T-cell (primary cell): ENCODE measurements at regions not wholly inside any gene's neighbourhood (a gene's known extent, or its start where the extent isn't known, plus 50 kb on each side); places are given as distances from the start of the nearest gene placed in this dataset.

Experiments used
- ATAC-seq, 4 experiments: fragments of 200-7000 bp in 3 of 4; fragments of 150-1000 bp in 1 of 4; cut with Tn5 transposase; replicated peaks in 1 of 4; 1 replicate in 3 of 4; 2 replicates in 1 of 4; pipeline ENCODE4 v1.10.0; 2021; ENCODE audit warnings: moderate library complexity in 3 of 4, mild to moderate bottlenecking in 2 of 4, moderate number of reproducible peaks in 1 of 4
- CTCF ChIA-PET, 2 donors: fragments of 300-600 bp; sonication (Branson Sonifier 250); formaldehyde crosslinking; loops; one replicate each; lab custom pipeline; 2022; ENCODE audit warnings: antibody characterized with exemption in 2 of 2; lab: Charles Lee
- POLR2A ChIA-PET, 2 donors: fragments of 300-600 bp; sonication (Branson Sonifier 250); formaldehyde crosslinking; loops; one replicate each; lab custom pipeline; 2022; ENCODE audit warnings: antibody characterized with exemption in 2 of 2; lab: Charles Lee
- DNase-seq, 35 experiments: peaks; one replicate each; pipeline versions ENCODE4 v3.0.0 to v3.0.0-alpha.2; 2013 to 2023
- H3K27ac ChIP-seq: one replicate; pipeline ENCODE4 v1.5.1; 2013; ENCODE audit warnings: low read length
- H3K27me3 ChIP-seq, 2 experiments: replicated peaks in 1 of 2; 1 replicate in 1 of 2; 2 replicates in 1 of 2; pipeline versions ENCODE4 v1.6.1 to v1.7.0; 2013; ENCODE audit warnings: low read length in 1 of 2, mixed read lengths in 1 of 2; ENCODE audit not compliant: control insufficient read depth in 2 of 2, insufficient read depth in 2 of 2; ENCODE audit errors: extremely low read depth in 1 of 2
- H3K36me3 ChIP-seq, 2 donors: 1 replicate in 1 of 2; 2 replicates in 1 of 2; pipeline versions ENCODE4 v1.6.1 to v1.7.0; 2013; ENCODE audit warnings: low read length in 1 of 2; ENCODE audit not compliant: control insufficient read depth in 2 of 2, insufficient read depth in 1 of 2; ENCODE audit errors: extremely low read depth in 1 of 2
- H3K4me1 ChIP-seq, 2 experiments: 1 replicate in 1 of 2; 2 replicates in 1 of 2; pipeline versions ENCODE4 v1.6.1 to v1.7.0; 2013; ENCODE audit warnings: low read length in 2 of 2, mixed read lengths in 1 of 2; ENCODE audit not compliant: insufficient read depth in 2 of 2, control insufficient read depth in 1 of 2; ENCODE audit errors: extremely low read depth in 1 of 2
- H3K4me3 ChIP-seq, 2 donors: 1 replicate in 1 of 2; 2 replicates in 1 of 2; pipeline versions ENCODE4 v1.5.1 to v1.7.0; 2013; ENCODE audit warnings: mild to moderate bottlenecking in 2 of 2, low read length in 1 of 2, moderate library complexity in 1 of 2; ENCODE audit not compliant: control insufficient read depth in 1 of 2; ENCODE audit errors: extremely low read depth in 1 of 2
- H3K9me3 ChIP-seq: 2 replicates; pipeline ENCODE4 v1.7.0; 2013
- H3K27ac Mint-ChIP-seq, 2 donors: one replicate each; pipeline ENCODE4 v1.8.0; 2020 to 2021; ENCODE audit warnings: mild to moderate bottlenecking in 2 of 2, mixed read lengths in 2 of 2
- H3K27me3 Mint-ChIP-seq, 2 donors: one replicate each; pipeline ENCODE4 v1.8.0; 2021 to 2022; ENCODE audit warnings: mixed read lengths in 2 of 2
- H3K36me3 Mint-ChIP-seq: one replicate; pipeline ENCODE4 v1.8.0; 2021; ENCODE audit warnings: mixed read lengths
- H3K4me1 Mint-ChIP-seq, 3 donors: one replicate each; pipeline ENCODE4 v1.8.0; 2020 to 2022; ENCODE audit warnings: mixed read lengths in 3 of 3, mild to moderate bottlenecking in 1 of 3
- H3K4me3 Mint-ChIP-seq, 3 donors: one replicate each; pipeline ENCODE4 v1.8.0; 2020 to 2022; ENCODE audit warnings: mild to moderate bottlenecking in 3 of 3, mixed read lengths in 3 of 3, moderate library complexity in 3 of 3
- H3K9me3 Mint-ChIP-seq, 3 donors: one replicate each; pipeline ENCODE4 v1.8.0; 2020 to 2022; ENCODE audit warnings: mixed read lengths in 3 of 3
- WGBS: methylation state at CpG from one replicate; pipeline ENCODE4 v1.1.5; 2013; ENCODE audit warnings: missing lambda C conversion rate; ENCODE audit not compliant: insufficient coverage; 5-methylcytosine and 5-hydroxymethylcytosine counted together

- Mint-ChIP-seq H3K4me1 (peaks cover 0 to 12% (median 12%) of the 10 kb centered on the region in 3 donors), H3K36me3 (peaks cover 33% of the 10 kb centered on the region), H3K27me3 (no peaks in the 10 kb centered on the region), H3K4me3 (no peak overlapping the region), H3K9me3 (peaks cover 0 to 8% (median 3%) of the 10 kb centered on the region in 3 donors), H3K27ac (no peak overlapping the region)
- H3K4me3 ChIP-seq: no peak overlapping the region
- H3K27me3 ChIP-seq: no peaks in the 10 kb centered on the region
- ATAC-seq (no peak), DNase-seq (no peak)
- CTCF ChIA-PET: no interaction called here
- no CpG with 5 or more reads among the region's 4 CpGs for WGBS
- H3K4me1 ChIP-seq: peaks cover 0 to 9% of the 10 kb centered on the region in 2 experiments
- H3K36me3 ChIP-seq: peaks cover 0 to 3% of the 10 kb centered on the region in 2 donors
- H3K27ac ChIP-seq: no peak overlapping the region
- POLR2A ChIA-PET: no interaction called here
- no peaks in the 10 kb centered on the region for H3K9me3 ChIP-seq
Measured at GRCh38 chr22:26757496-26757895, 100.1 kb downstream of the MIAT start.

- Histone ChIP-seq H3K4me1 (no peaks in the 10 kb centered on the region), H3K36me3 (peaks cover 13 to 14% of the 10 kb centered on the region in 2 donors), H3K4me3 (no peak overlapping the region), H3K9me3 (no peaks in the 10 kb centered on the region), H3K27me3 (no peaks in the 10 kb centered on the region), H3K27ac (no peak overlapping the region)
- ChIA-PET CTCF (no interaction called here), POLR2A (no interaction called here)
- no peak overlapping the region for H3K27ac Mint-ChIP-seq
- peaks cover 58% of the 10 kb centered on the region for H3K36me3 Mint-ChIP-seq
- no peaks in the 10 kb centered on the region for H3K27me3 Mint-ChIP-seq
- ATAC-seq (no peak), DNase-seq (no peak)
- peaks cover 0 to 7% (median 4%) of the 10 kb centered on the region in 3 donors for H3K9me3 Mint-ChIP-seq
- WGBS: 98% methylated on average over 9 of the region's 17 CpGs
- peaks cover 2 to 14% (median 8%) of the 10 kb centered on the region in 3 donors for H3K4me1 Mint-ChIP-seq
- no peak overlapping the region for H3K4me3 Mint-ChIP-seq
Measured at GRCh38 chr22:26762503-26763472, 105.4 kb downstream of the MIAT start.

- ATAC-seq (no peak), DNase-seq (no peak)
- 97% methylated on average over 15 of the region's 16 CpGs for WGBS
- Histone ChIP-seq H3K27me3 (no peaks in the 10 kb centered on the region), H3K9me3 (no peaks in the 10 kb centered on the region), H3K4me1 (no peaks in the 10 kb centered on the region), H3K36me3 (peaks cover 13 to 14% of the 10 kb centered on the region in 2 donors), H3K4me3 (no peak overlapping the region), H3K27ac (no peak overlapping the region)
- ChIA-PET POLR2A (no interaction called here), CTCF (no interaction called here)
- Mint-ChIP-seq H3K27ac (no peak overlapping the region), H3K36me3 (peaks cover 57% of the 10 kb centered on the region), H3K9me3 (peaks cover 0 to 7% (median 3%) of the 10 kb centered on the region in 3 donors), H3K4me1 (peaks cover 2 to 14% (median 6%) of the 10 kb centered on the region in 3 donors), H3K4me3 (no peak overlapping the region), H3K27me3 (no peaks in the 10 kb centered on the region)
Measured at GRCh38 chr22:26763633-26764361, 106.4 kb downstream of the MIAT start.

GRCh38 chr22:26766510-26767350 is 109.3 kb downstream of the MIAT start:
- 64% methylated on average over 16 of the region's 19 CpGs for WGBS
- ATAC-seq (no peak), DNase-seq (no peak)
- no peak overlapping the region for H3K27ac Mint-ChIP-seq
- Histone ChIP-seq H3K4me1 (no peaks in the 10 kb centered on the region), H3K36me3 (peaks cover 10 to 14% of the 10 kb centered on the region in 2 donors), H3K9me3 (no peaks in the 10 kb centered on the region), H3K27me3 (no peaks in the 10 kb centered on the region), H3K4me3 (no peak overlapping the region), H3K27ac (no peak overlapping the region)
- peaks cover 0 to 7% (median 3%) of the 10 kb centered on the region in 3 donors for H3K9me3 Mint-ChIP-seq
- ChIA-PET CTCF (no interaction called here), POLR2A (no interaction called here)
- no peak overlapping the region for H3K4me3 Mint-ChIP-seq
- peaks cover 59% of the 10 kb centered on the region for H3K36me3 Mint-ChIP-seq
- no peaks in the 10 kb centered on the region for H3K27me3 Mint-ChIP-seq
- H3K4me1 Mint-ChIP-seq: peaks cover 2 to 17% (median 4%) of the 10 kb centered on the region in 3 donors

GRCh38 chr22:26767351-26768155 is 110.2 kb downstream of the MIAT start:
- no peak overlapping the region for H3K27ac ChIP-seq
- Mint-ChIP-seq H3K36me3 (peaks cover 53% of the 10 kb centered on the region), H3K4me3 (no peak overlapping the region)

More at GRCh38 chr22:26767351-26768155, 110.2 kb downstream of the MIAT start:
- ChIA-PET POLR2A (no interaction called here), CTCF (no interaction called here)
- no peak for DNase-seq
- H3K9me3 Mint-ChIP-seq: peaks cover 0 to 7% (median 3%) of the 10 kb centered on the region in 3 donors
- H3K27me3 ChIP-seq: no peaks in the 10 kb centered on the region
- no peaks in the 10 kb centered on the region for H3K4me1 ChIP-seq
- 96% methylated on average over 8 of the region's 15 CpGs for WGBS
- peaks cover 10 to 14% of the 10 kb centered on the region in 2 donors for H3K36me3 ChIP-seq
- ATAC-seq: no peak
- peaks cover 2 to 17% (median 4%) of the 10 kb centered on the region in 3 donors for H3K4me1 Mint-ChIP-seq
- H3K27me3 Mint-ChIP-seq: no peaks in the 10 kb centered on the region
- H3K4me3 ChIP-seq: no peak overlapping the region
- no peak overlapping the region for H3K27ac Mint-ChIP-seq
- no peaks in the 10 kb centered on the region for H3K9me3 ChIP-seq
